Panc1 (cell line): ENCODE measurements at regions not wholly inside any gene's neighbourhood (a gene's known extent, or its start where the extent isn't known, plus 50 kb on each side); places are given as distances from the start of the nearest gene placed in this dataset.
"Not testable (repeated sequence)": the region's sequence is repeated elsewhere in the genome, so short reads cannot be mapped to it uniquely, and the experiment has no call there.

Experiments used
- CTCF ChIP-seq: fragments of 450-650 bp; IDR thresholded peaks from 2 replicates; pipeline ENCODE4 v1.5.1; 2017; ENCODE audit warnings: mild to moderate bottlenecking
- TCF7L2 ChIP-seq: IDR thresholded peaks from 2 replicates; pipeline ENCODE4 v1.6.1; 2011; ENCODE audit warnings: mild to moderate bottlenecking, low read depth, low read length, inconsistent platforms

GRCh38 chr7:79976711-79977020 lies 158.0 kb upstream of the GNAI1 start:
- not testable (repeated sequence) for TF ChIP-seq CTCF, TCF7L2
